Stomach (tissue), 4 donors: ENCODE measurements at regions not wholly inside any gene's neighbourhood (a gene's known extent, or its start where the extent isn't known, plus 50 kb on each side); places are given as distances from the start of the nearest gene placed in this dataset.
"Not testable (repeated sequence)": the region's sequence is repeated elsewhere in the genome, so short reads cannot be mapped to it uniquely, and the experiment has no call there.

ENCODE experiments used
- CTCF ChIP-seq, 7 experiments: fragments of 450-650 bp in 4 of 7; fragments of 200-600 bp in 3 of 7; sonication (generic) in 3 of 7; IDR thresholded peaks; one replicate each; pipeline ENCODE4 v1.5.1; 2016 to 2019; ENCODE audit warnings: antibody characterized with exemption in 7 of 7, control low read depth in 2 of 7, mild to moderate bottlenecking in 1 of 7
- EP300 ChIP-seq: sonication (generic); formaldehyde crosslinking; IDR thresholded peaks from one replicate; pipeline ENCODE4 v1.6.1; 2017; ENCODE audit warnings: antibody characterized with exemption
- POLR2A ChIP-seq, 4 donors: fragments of 450-650 bp; IDR thresholded peaks; one replicate each; pipeline ENCODE4 v1.6.1; 2016; ENCODE audit warnings: antibody characterized with exemption in 4 of 4, control low read depth in 2 of 4, mild to moderate bottlenecking in 1 of 4, moderate library complexity in 1 of 4

GRCh38 chr7:88556441-88556840 is 203.1 kb upstream of the ZNF804B start:
- not testable (repeated sequence) for TF ChIP-seq CTCF (IDR thresholded peaks at IDR 0.05); POLR2A (IDR thresholded peaks at IDR 0.05); EP300
